ENCODE measurements at regions not wholly inside any gene's neighbourhood (a gene's known extent, or its start where the extent isn't known, plus 50 kb on each side); places are given as distances from the start of the nearest gene placed in this dataset.

GRCh38 chr1:56385314-56385713 lies 194.0 kb downstream of the PLPP3 start:
- Histone ChIP-seq H3K27ac (ENCODE audit: insufficient read length, low read depth, low read length) (no peak overlapping the region), H2BK120ac (ENCODE audit: low read depth, low read length, poor library complexity, severe bottlenecking) (no peak overlapping the region), H2BK20ac (ENCODE audit: low read depth, low read length, poor library complexity, severe bottlenecking) (no peak overlapping the region), H3K18ac (ENCODE audit: insufficient read length, low read depth, low read length) (no peak overlapping the region), H3K4me2 (ENCODE audit: insufficient read depth, insufficient read length, low read length) (no peak overlapping the region), H3K9ac (ENCODE audit: extremely low read depth, insufficient read length, low read length) (no peak overlapping the region), H3K79me1 (ENCODE audit: insufficient read depth, low read depth, low read length, poor library complexity, severe bottlenecking) (no peaks in the 10 kb centered on the region), H2AFZ (ENCODE audit: low read length) (no peak overlapping the region), H3K27me3 (ENCODE audit: insufficient read depth, low read length) (no peaks in the 10 kb centered on the region), H2BK5ac (ENCODE audit: insufficient read length, low read length) (no peak overlapping the region), H3K4ac (ENCODE audit: low read depth, low read length) (no peak overlapping the region), H4K5ac (ENCODE audit: insufficient read length, low read depth, low read length) (no peak overlapping the region), H4K8ac (replicated peaks; ENCODE audit: insufficient read length, low read depth, low read length) (no peak overlapping the region), H3K9me3 (ENCODE audit: control insufficient read depth, low read depth, low read length) (no peaks in the 10 kb centered on the region), H3K56ac (ENCODE audit: insufficient read length, low read depth, low read length) (no peak overlapping the region), H3K79me2 (ENCODE audit: insufficient read depth, low read length) (no peaks in the 10 kb centered on the region), H3K23ac (ENCODE audit: insufficient read length, low read depth, low read length) (no peak overlapping the region), H3T11ph (ENCODE audit: low read length) (no peak overlapping the region), H2BK15ac (ENCODE audit: low read depth, low read length) (no peak overlapping the region), H4K91ac (ENCODE audit: insufficient read length, low read depth, low read length) (no peak overlapping the region), H2BK12ac (ENCODE audit: insufficient read length, low read depth, low read length) (no peak overlapping the region), H3K4me1 (ENCODE audit: insufficient read depth, low read length) (peaks cover 2% of the 10 kb centered on the region; the same call in 1 of the 2 replicates), H3K14ac (ENCODE audit: insufficient read depth, low read length) (no peak overlapping the region), H3K23me2 (ENCODE audit: insufficient read length, low read depth, low read length, poor library complexity, severe bottlenecking) (no peaks in the 10 kb centered on the region), H2AK5ac (ENCODE audit: insufficient read length, low read length) (no peak overlapping the region), H4K20me1 (ENCODE audit: control insufficient read depth, insufficient read depth, insufficient read length) (no peaks in the 10 kb centered on the region)
- H3K27me3 Mint-ChIP-seq (ENCODE audit: low read depth), result no peaks in the 10 kb centered on the region
- H3K4me3 Mint-ChIP-seq, result no peak overlapping the region
- peaks cover 11% of the 10 kb centered on the region in 2 experiments for H3K4me1 Mint-ChIP-seq
- no peak overlapping the region for H3K27ac Mint-ChIP-seq
- no peaks in the 10 kb centered on the region for H3K36me3 Mint-ChIP-seq (ENCODE audit: insufficient read depth in 1 of 3, low read depth in 3 of 3)
- no CpG with 5 or more reads among the region's 1 CpG for WGBS (ENCODE audit: extremely low coverage, insufficient read length, low lambda C conversion rate)
- H3K9me3 Mint-ChIP-seq, result peaks cover 0 to 5% of the 10 kb centered on the region in 2 experiments; a peak in 1 of 5 replicates
- no peak for TF ChIP-seq CTCF (conservative IDR thresholded peaks at IDR 0.05)
- DNase-seq, result no peak

Data from H9 (cell line).